ENCODE measurements at regions not wholly inside any gene's neighbourhood (a gene's known extent, or its start where the extent isn't known, plus 50 kb on each side); places are given as distances from the start of the nearest gene placed in this dataset.

GRCh38 chr3:4065085-4065484 is 238.1 kb upstream of the SETMAR start:
- 33% methylated on average over 2 of the region's 2 CpGs for WGBS (ENCODE audit: missing lambda C conversion rate)
- H3K4me3 ChIP-seq = no peak overlapping the region
- no peaks in the 10 kb centered on the region for H3K9me3 ChIP-seq
- no peaks in the 10 kb centered on the region for H3K4me1 ChIP-seq
- FAIRE-seq = no peak
- no peak overlapping the region for H3K4me2 ChIP-seq
- no peak for TF ChIP-seq BHLHE40 (IDR thresholded peaks at IDR 0.05; ENCODE audit: low read depth, low read length)
- TF ChIP-seq MAFK (IDR thresholded peaks at IDR 0.05; ENCODE audit: partially characterized antibody) = no peak
- no peak for TF ChIP-seq ZNF302 (CRISPR knock-in tag; IDR thresholded peaks at IDR 0.05)
- no peak for TF ChIP-seq SREBF2 (IDR thresholded peaks at IDR 0.05)
- no peak for TF ChIP-seq ATOH8 (CRISPR knock-in tag; IDR thresholded peaks at IDR 0.05; ENCODE audit: low read depth)
- no peak for TF ChIP-seq FOXS1 (CRISPR knock-in tag; IDR thresholded peaks at IDR 0.05)
- no peak for TF ChIP-seq E2F6 (IDR thresholded peaks at IDR 0.05; ENCODE audit: borderline replicate concordance, low read depth)
- TF ChIP-seq GATA3 (IDR thresholded peaks at IDR 0.05; ENCODE audit: borderline replicate concordance) = no peak
- TF ChIP-seq JUN (IDR thresholded peaks at IDR 0.05) = no peak
- ChIA-PET POLR2A (no interaction called here), CTCF (no interaction called here)
- H3K27ac ChIP-seq = no peak overlapping the region
- ATAC-seq = no peak
- no peak for DNase-seq (ENCODE audit: low read depth in 1 of 2, low spot score in 1 of 2)

- 17% methylated on average over 1 of the region's 1 CpG for WGBS (ENCODE audit: missing lambda C conversion rate)
- no peaks in the 10 kb centered on the region for H3K9me3 ChIP-seq
- DNase-seq (ENCODE audit: low read depth in 1 of 2, low spot score in 1 of 2) (no peak), ATAC-seq (no peak), FAIRE-seq (no peak)
- no peak for TF ChIP-seq CHD2 (IDR thresholded peaks at IDR 0.05; ENCODE audit: low read length, partially characterized antibody)
- TF ChIP-seq RNF2 (IDR thresholded peaks at IDR 0.05; ENCODE audit: borderline replicate concordance, low read depth) = no peak
- TF ChIP-seq FOSB (CRISPR knock-in tag; IDR thresholded peaks at IDR 0.05) = no peak
- TF ChIP-seq, protein P1, sequence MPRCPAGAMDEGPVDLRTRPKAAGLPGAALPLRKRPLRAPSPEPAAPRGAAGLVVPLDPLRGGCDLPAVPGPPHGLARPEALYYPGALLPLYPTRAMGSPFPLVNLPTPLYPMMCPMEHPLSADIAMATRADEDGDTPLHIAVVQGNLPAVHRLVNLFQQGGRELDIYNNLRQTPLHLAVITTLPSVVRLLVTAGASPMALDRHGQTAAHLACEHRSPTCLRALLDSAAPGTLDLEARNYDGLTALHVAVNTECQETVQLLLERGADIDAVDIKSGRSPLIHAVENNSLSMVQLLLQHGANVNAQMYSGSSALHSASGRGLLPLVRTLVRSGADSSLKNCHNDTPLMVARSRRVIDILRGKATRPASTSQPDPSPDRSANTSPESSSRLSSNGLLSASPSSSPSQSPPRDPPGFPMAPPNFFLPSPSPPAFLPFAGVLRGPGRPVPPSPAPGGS (IDR thresholded peaks at IDR 0.05) = no peak
- no peak for TF ChIP-seq ATOH8 (CRISPR knock-in tag; IDR thresholded peaks at IDR 0.05; ENCODE audit: low read depth)
- TF ChIP-seq CBX2 (IDR thresholded peaks at IDR 0.05; ENCODE audit: borderline replicate concordance, low read depth) = no peak
- no peak for TF ChIP-seq ZFP36 (IDR thresholded peaks at IDR 0.05; ENCODE audit: borderline replicate concordance, partially characterized antibody)
- TF ChIP-seq EHMT2 (IDR thresholded peaks at IDR 0.05; ENCODE audit: low read depth) = no peak
- TF ChIP-seq, protein P2, sequence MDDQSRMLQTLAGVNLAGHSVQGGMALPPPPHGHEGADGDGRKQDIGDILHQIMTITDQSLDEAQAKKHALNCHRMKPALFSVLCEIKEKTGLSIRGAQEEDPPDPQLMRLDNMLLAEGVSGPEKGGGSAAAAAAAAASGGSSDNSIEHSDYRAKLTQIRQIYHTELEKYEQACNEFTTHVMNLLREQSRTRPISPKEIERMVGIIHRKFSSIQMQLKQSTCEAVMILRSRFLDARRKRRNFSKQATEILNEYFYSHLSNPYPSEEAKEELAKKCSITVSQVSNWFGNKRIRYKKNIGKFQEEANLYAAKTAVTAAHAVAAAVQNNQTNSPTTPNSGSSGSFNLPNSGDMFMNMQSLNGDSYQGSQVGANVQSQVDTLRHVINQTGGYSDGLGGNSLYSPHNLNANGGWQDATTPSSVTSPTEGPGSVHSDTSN (IDR thresholded peaks at IDR 0.05) = no peak
- TF ChIP-seq CHD4 (IDR thresholded peaks at IDR 0.05; ENCODE audit: borderline replicate concordance) = no peak
- no peak for TF ChIP-seq RFX5 (IDR thresholded peaks at IDR 0.05)
- TF ChIP-seq MYC (IDR thresholded peaks at IDR 0.05; ENCODE audit: borderline replicate concordance, low read length) = no peak
- no peaks in the 10 kb centered on the region for H3K4me1 ChIP-seq
- ChIA-PET CTCF (no interaction called here), POLR2A (no interaction called here)
- H3K27ac ChIP-seq = no peak overlapping the region
- no peak overlapping the region for H3K4me3 ChIP-seq
- no peak overlapping the region for H3K4me2 ChIP-seq
Observed at GRCh38 chr3:4065554-4065953, 237.6 kb upstream of the SETMAR start.

- ChIA-PET POLR2A (no interaction called here), CTCF (no interaction called here)
- DNase-seq (ENCODE audit: low read depth in 1 of 2, low spot score in 1 of 2) (no peak), ATAC-seq (no peak), FAIRE-seq (no peak)
- no peak overlapping the region for H3K4me2 ChIP-seq
- H3K9me3 ChIP-seq = no peaks in the 10 kb centered on the region
- no peaks in the 10 kb centered on the region for H3K4me1 ChIP-seq
- no peak overlapping the region for H3K4me3 ChIP-seq
- H3K27ac ChIP-seq = no peak overlapping the region
- TF ChIP-seq EP300 (IDR thresholded peaks at IDR 0.05) (no peak), MAZ (IDR thresholded peaks at IDR 0.05; ENCODE audit: borderline replicate concordance, low read depth, low read length) (no peak), MYC (IDR thresholded peaks at IDR 0.05; ENCODE audit: borderline replicate concordance, low read length) (no peak), MAFK (IDR thresholded peaks at IDR 0.05; ENCODE audit: partially characterized antibody) (no peak), CBX8 (IDR thresholded peaks at IDR 0.05) (no peak), NR3C1 (IDR thresholded peaks at IDR 0.05) (no peak), HEYL (CRISPR knock-in tag; IDR thresholded peaks at IDR 0.05) (no peak), E2F6 (IDR thresholded peaks at IDR 0.05; ENCODE audit: borderline replicate concordance, low read depth) (no peak), RFX5 (IDR thresholded peaks at IDR 0.05) (no peak), NPAS2 (CRISPR knock-in tag; IDR thresholded peaks at IDR 0.05; ENCODE audit: borderline replicate concordance) (no peak), FOSB (CRISPR knock-in tag; IDR thresholded peaks at IDR 0.05) (no peak), GATA3 (IDR thresholded peaks at IDR 0.05; ENCODE audit: borderline replicate concordance) (no peak), POLR2A (IDR thresholded peaks at IDR 0.05; ENCODE audit: low read length) (no peak), CEBPB (IDR thresholded peaks at IDR 0.05) (no peak)
- TF ChIP-seq, protein P3, sequence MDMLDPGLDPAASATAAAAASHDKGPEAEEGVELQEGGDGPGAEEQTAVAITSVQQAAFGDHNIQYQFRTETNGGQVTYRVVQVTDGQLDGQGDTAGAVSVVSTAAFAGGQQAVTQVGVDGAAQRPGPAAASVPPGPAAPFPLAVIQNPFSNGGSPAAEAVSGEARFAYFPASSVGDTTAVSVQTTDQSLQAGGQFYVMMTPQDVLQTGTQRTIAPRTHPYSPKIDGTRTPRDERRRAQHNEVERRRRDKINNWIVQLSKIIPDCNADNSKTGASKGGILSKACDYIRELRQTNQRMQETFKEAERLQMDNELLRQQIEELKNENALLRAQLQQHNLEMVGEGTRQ (IDR thresholded peaks at IDR 0.05) = no peak
- TF ChIP-seq, protein P1 (IDR thresholded peaks at IDR 0.05) = no peak
Observed at GRCh38 chr3:4067893-4068292, 235.3 kb upstream of the SETMAR start.

Measured in A549 (cell line).